ENCODE measurements at regions not wholly inside any gene's neighbourhood (a gene's known extent, or its start where the extent isn't known, plus 50 kb on each side); places are given as distances from the start of the nearest gene placed in this dataset.

GRCh38 chr5:71894091-71894490 lies 175.0 kb downstream of the CARTPT start:
- no peak for TF ChIP-seq CTCF (conservative IDR thresholded peaks at IDR 0.05)
- no peak for TF ChIP-seq ZFX (IDR thresholded peaks at IDR 0.05)
- H3K27ac ChIP-seq: no peak overlapping the region

GRCh38 chr5:71895546-71895945 lies 176.5 kb downstream of the CARTPT start:
- H3K27ac ChIP-seq: no peak overlapping the region
- TF ChIP-seq CTCF (conservative IDR thresholded peaks at IDR 0.05) (no peak), ZFX (IDR thresholded peaks at IDR 0.05) (no peak)

- H3K27ac ChIP-seq: no peak overlapping the region
- TF ChIP-seq CTCF (conservative IDR thresholded peaks at IDR 0.05): no peak
- no peak for TF ChIP-seq ZFX (IDR thresholded peaks at IDR 0.05)
Observed at GRCh38 chr5:71899865-71900342, 180.8 kb downstream of the CARTPT start.

- TF ChIP-seq CTCF (conservative IDR thresholded peaks at IDR 0.05): no peak
- TF ChIP-seq ZFX (IDR thresholded peaks at IDR 0.05): no peak
- no peak overlapping the region for H3K27ac ChIP-seq
Observed at GRCh38 chr5:71903808-71904207, 184.7 kb downstream of the CARTPT start.

- TF ChIP-seq CTCF (conservative IDR thresholded peaks at IDR 0.05) (no peak), ZFX (IDR thresholded peaks at IDR 0.05) (no peak)
- H3K27ac ChIP-seq: no peak overlapping the region
Observed at GRCh38 chr5:71904852-71905251, 185.8 kb downstream of the CARTPT start.

GRCh38 chr5:71905834-71906711 lies 187.0 kb downstream of the CARTPT start:
- H3K27ac ChIP-seq: no peak overlapping the region
- TF ChIP-seq CTCF (conservative IDR thresholded peaks at IDR 0.05) (no peak), ZFX (IDR thresholded peaks at IDR 0.05) (no peak)

- no peak for TF ChIP-seq ZFX (IDR thresholded peaks at IDR 0.05)
- no peak overlapping the region for H3K27ac ChIP-seq
Observed at GRCh38 chr5:71907001-71907588, 188.0 kb downstream of the CARTPT start.

Data from C4-2B (cell line).